ENCODE measurements at regions not wholly inside any gene's neighbourhood (a gene's known extent, or its start where the extent isn't known, plus 50 kb on each side); places are given as distances from the start of the nearest gene placed in this dataset.
A peak's percentile ranks its signal among the peaks of the same experiment; 100 is the strongest.
"Not testable (repeated sequence)": the region's sequence is repeated elsewhere in the genome, so short reads cannot be mapped to it uniquely, and the experiment has no call there.

GRCh38 chrX:35432056-35432455 lies 366.1 kb upstream of the MAGEB16 start:
- no peak for FAIRE-seq
- DNase-seq (ENCODE audit: insufficient read length) = no peak
- TF ChIP-seq TAF1 (IDR thresholded peaks at IDR 0.05; ENCODE audit: borderline replicate concordance, low read depth, low read length) (no peak), POLR2AphosphoS5 (IDR thresholded peaks at IDR 0.05; ENCODE audit: low read depth, low read length) (no peak), POLR2A (IDR thresholded peaks at IDR 0.05; ENCODE audit: low read depth, low read length) (no peak)

GRCh38 chrX:35439034-35439660 lies 359.0 kb upstream of the MAGEB16 start:
- FAIRE-seq (no peak), DNase-seq (ENCODE audit: insufficient read length) (no peak)
- no peak for TF ChIP-seq POLR2A (IDR thresholded peaks at IDR 0.05; ENCODE audit: low read depth, low read length)
- no peak for TF ChIP-seq POLR2AphosphoS5 (IDR thresholded peaks at IDR 0.05; ENCODE audit: low read depth, low read length)
- TF ChIP-seq TAF1 (IDR thresholded peaks at IDR 0.05; ENCODE audit: borderline replicate concordance, low read depth, low read length) = no peak

- TF ChIP-seq POLR2A (IDR thresholded peaks at IDR 0.05; ENCODE audit: low read depth, low read length) (no peak), TAF1 (IDR thresholded peaks at IDR 0.05; ENCODE audit: borderline replicate concordance, low read depth, low read length) (no peak), POLR2AphosphoS5 (IDR thresholded peaks at IDR 0.05; ENCODE audit: low read depth, low read length) (no peak)
- no peak for FAIRE-seq
- no peak for DNase-seq (ENCODE audit: insufficient read length)
Measured at GRCh38 chrX:35439692-35440091, 358.4 kb upstream of the MAGEB16 start.

GRCh38 chrX:35442421-35442820 lies 355.7 kb upstream of the MAGEB16 start:
- DNase-seq (ENCODE audit: insufficient read length) = no peak
- no peak for TF ChIP-seq TAF1 (IDR thresholded peaks at IDR 0.05; ENCODE audit: borderline replicate concordance, low read depth, low read length)
- no peak for TF ChIP-seq POLR2AphosphoS5 (IDR thresholded peaks at IDR 0.05; ENCODE audit: low read depth, low read length)
- no peak for TF ChIP-seq POLR2A (IDR thresholded peaks at IDR 0.05; ENCODE audit: low read depth, low read length)
- no peak for FAIRE-seq

- not testable (repeated sequence) for FAIRE-seq; DNase-seq (ENCODE audit: insufficient read length)
Measured at GRCh38 chrX:35443091-35443582, 355.0 kb upstream of the MAGEB16 start.

GRCh38 chrX:35444671-35445355 lies 353.3 kb upstream of the MAGEB16 start:
- no peak for DNase-seq (ENCODE audit: insufficient read length)
- no peak for FAIRE-seq
- TF ChIP-seq POLR2A (IDR thresholded peaks at IDR 0.05; ENCODE audit: low read depth, low read length) = no peak
- TF ChIP-seq POLR2AphosphoS5 (IDR thresholded peaks at IDR 0.05; ENCODE audit: low read depth, low read length) = no peak
- no peak for TF ChIP-seq TAF1 (IDR thresholded peaks at IDR 0.05; ENCODE audit: borderline replicate concordance, low read depth, low read length)

- no peak for FAIRE-seq
- no peak for TF ChIP-seq POLR2A (IDR thresholded peaks at IDR 0.05; ENCODE audit: low read depth, low read length)
- TF ChIP-seq TAF1 (IDR thresholded peaks at IDR 0.05; ENCODE audit: borderline replicate concordance, low read depth, low read length) = no peak
- TF ChIP-seq POLR2AphosphoS5 (IDR thresholded peaks at IDR 0.05; ENCODE audit: low read depth, low read length) = no peak
Measured at GRCh38 chrX:35445912-35446311, 352.2 kb upstream of the MAGEB16 start.

GRCh38 chrX:35456891-35457290 lies 341.3 kb upstream of the MAGEB16 start:
- FAIRE-seq (no peak), DNase-seq (ENCODE audit: insufficient read length) (no peak)
- TF ChIP-seq POLR2A (IDR thresholded peaks at IDR 0.05; ENCODE audit: low read depth, low read length) = no peak
- TF ChIP-seq TAF1 (IDR thresholded peaks at IDR 0.05; ENCODE audit: borderline replicate concordance, low read depth, low read length) = no peak
- no peak for TF ChIP-seq POLR2AphosphoS5 (IDR thresholded peaks at IDR 0.05; ENCODE audit: low read depth, low read length)

More at GRCh38 chrX:35445912-35446311, 352.2 kb upstream of the MAGEB16 start:
- DNase-seq (ENCODE audit: insufficient read length) = no peak

- DNase-seq (ENCODE audit: insufficient read length) (no peak), FAIRE-seq (peak; percentile 66)
- TF ChIP-seq POLR2AphosphoS5 (IDR thresholded peaks at IDR 0.05; ENCODE audit: low read depth, low read length) (no peak), TAF1 (IDR thresholded peaks at IDR 0.05; ENCODE audit: borderline replicate concordance, low read depth, low read length) (no peak), POLR2A (IDR thresholded peaks at IDR 0.05; ENCODE audit: low read depth, low read length) (no peak)
Measured at GRCh38 chrX:35458142-35458541, 340.0 kb upstream of the MAGEB16 start.

GRCh38 chrX:35461164-35461563 lies 337.0 kb upstream of the MAGEB16 start:
- FAIRE-seq (peak; percentile 66), DNase-seq (ENCODE audit: insufficient read length) (no peak)
- TF ChIP-seq TAF1 (IDR thresholded peaks at IDR 0.05; ENCODE audit: borderline replicate concordance, low read depth, low read length) (no peak), POLR2A (IDR thresholded peaks at IDR 0.05; ENCODE audit: low read depth, low read length) (no peak), POLR2AphosphoS5 (IDR thresholded peaks at IDR 0.05; ENCODE audit: low read depth, low read length) (no peak)

GRCh38 chrX:35496671-35497070 lies 301.5 kb upstream of the MAGEB16 start:
- not testable (repeated sequence) for FAIRE-seq; DNase-seq (ENCODE audit: insufficient read length)

GRCh38 chrX:35497453-35497852 lies 300.7 kb upstream of the MAGEB16 start:
- not testable (repeated sequence) for FAIRE-seq; DNase-seq (ENCODE audit: insufficient read length)
